Kidney (tissue), 13 donors: ENCODE measurements at regions not wholly inside any gene's neighbourhood (a gene's known extent, or its start where the extent isn't known, plus 50 kb on each side); places are given as distances from the start of the nearest gene placed in this dataset.

Source experiments
- DNase-seq, 5 donors: peaks; one replicate each; pipeline ENCODE4 v3.0.0-alpha.2; 2013 to 2020
- FAIRE-seq: peaks from 2 replicates; lab custom pipeline; 2012; peaks lifted over from hg19 to GRCh38; lab: Jason Lieb, UNC
- H3K27ac ChIP-seq, 2 donors: one replicate each; pipeline ENCODE4 v1.7.0; 2013; ENCODE audit warnings: low read depth in 2 of 2, low read length in 2 of 2, inconsistent platforms in 1 of 2
- H3K27me3 ChIP-seq: one replicate; pipeline ENCODE4 v1.7.1; 2013; ENCODE audit warnings: low read length, inconsistent platforms; ENCODE audit not compliant: control insufficient read depth, insufficient read depth
- H3K36me3 ChIP-seq, 3 donors: one replicate each; pipeline versions ENCODE4 v1.7.0 to v1.7.1; 2013; ENCODE audit warnings: low read length in 3 of 3, control low read depth in 1 of 3, inconsistent platforms in 1 of 3; ENCODE audit not compliant: insufficient read depth in 3 of 3, control insufficient read depth in 2 of 3
- H3K4me1 ChIP-seq, 3 donors: one replicate each; pipeline versions ENCODE4 v1.7.0 to v1.7.1; 2013; ENCODE audit warnings: low read length in 3 of 3, inconsistent platforms in 1 of 3, low read depth in 1 of 3; ENCODE audit not compliant: control insufficient read depth in 2 of 3, insufficient read depth in 2 of 3
- H3K4me3 ChIP-seq, 3 donors: one replicate each; pipeline versions ENCODE4 v1.7.0 to v1.8.1; 2013; ENCODE audit warnings: low read length in 3 of 3, control low read depth in 1 of 3, inconsistent platforms in 1 of 3
- H3K9ac ChIP-seq, 3 donors: one replicate each; pipeline versions ENCODE4 v1.7.0 to v1.7.1; 2013; ENCODE audit warnings: low read length in 3 of 3, control low read depth in 1 of 3, inconsistent platforms in 1 of 3
- H3K9me3 ChIP-seq, 3 donors: one replicate each; pipeline versions ENCODE4 v1.7.0 to v1.7.1; 2013; ENCODE audit warnings: low read length in 3 of 3, control low read depth in 1 of 3, inconsistent platforms in 1 of 3; ENCODE audit not compliant: control insufficient read depth in 2 of 3, insufficient read depth in 1 of 3
- intact Hi-C: fragments of 100-400 bp; cut with DNase I; formaldehyde crosslinking; loops from one replicate; pipeline ENCODE4 v1.11.1; 2022
- TF ChIP-seq, protein P1 (sequence below): IDR thresholded peaks from 3 replicates; pipeline ENCODE4 v1.5.1; 2012; ENCODE audit warnings: mild to moderate bottlenecking, moderate library complexity, borderline replicate concordance; ENCODE audit not compliant: insufficient read depth; ENCODE audit errors: extremely low read depth
- donor health status: control.
- donor health status: control.
- donor health status: control.
- donor health status: control.
- donor health status: control.
- donor health status: DM: yes; HTN: yes; CAD: no.
- donor health status: Normal renal cell carcinoma (clear cell type).

- TF ChIP-seq, protein P1, sequence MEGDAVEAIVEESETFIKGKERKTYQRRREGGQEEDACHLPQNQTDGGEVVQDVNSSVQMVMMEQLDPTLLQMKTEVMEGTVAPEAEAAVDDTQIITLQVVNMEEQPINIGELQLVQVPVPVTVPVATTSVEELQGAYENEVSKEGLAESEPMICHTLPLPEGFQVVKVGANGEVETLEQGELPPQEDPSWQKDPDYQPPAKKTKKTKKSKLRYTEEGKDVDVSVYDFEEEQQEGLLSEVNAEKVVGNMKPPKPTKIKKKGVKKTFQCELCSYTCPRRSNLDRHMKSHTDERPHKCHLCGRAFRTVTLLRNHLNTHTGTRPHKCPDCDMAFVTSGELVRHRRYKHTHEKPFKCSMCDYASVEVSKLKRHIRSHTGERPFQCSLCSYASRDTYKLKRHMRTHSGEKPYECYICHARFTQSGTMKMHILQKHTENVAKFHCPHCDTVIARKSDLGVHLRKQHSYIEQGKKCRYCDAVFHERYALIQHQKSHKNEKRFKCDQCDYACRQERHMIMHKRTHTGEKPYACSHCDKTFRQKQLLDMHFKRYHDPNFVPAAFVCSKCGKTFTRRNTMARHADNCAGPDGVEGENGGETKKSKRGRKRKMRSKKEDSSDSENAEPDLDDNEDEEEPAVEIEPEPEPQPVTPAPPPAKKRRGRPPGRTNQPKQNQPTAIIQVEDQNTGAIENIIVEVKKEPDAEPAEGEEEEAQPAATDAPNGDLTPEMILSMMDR: no peak
- Histone ChIP-seq H3K36me3 (no peaks in the 10 kb centered on the region), H3K9me3 (no peaks in the 10 kb centered on the region), H3K4me1 (no peaks in the 10 kb centered on the region), H3K27me3 (no peaks in the 10 kb centered on the region), H3K4me3 (no peak overlapping the region), H3K9ac (no peak overlapping the region), H3K27ac (no peak overlapping the region)
- DNase-seq (no peak), FAIRE-seq (no peak)
- intact Hi-C loops: no loop called here
These were observed 143.3 kb upstream of the KCNIP4 start for GRCh38 chr4:22091906-22092305.

DNA sequence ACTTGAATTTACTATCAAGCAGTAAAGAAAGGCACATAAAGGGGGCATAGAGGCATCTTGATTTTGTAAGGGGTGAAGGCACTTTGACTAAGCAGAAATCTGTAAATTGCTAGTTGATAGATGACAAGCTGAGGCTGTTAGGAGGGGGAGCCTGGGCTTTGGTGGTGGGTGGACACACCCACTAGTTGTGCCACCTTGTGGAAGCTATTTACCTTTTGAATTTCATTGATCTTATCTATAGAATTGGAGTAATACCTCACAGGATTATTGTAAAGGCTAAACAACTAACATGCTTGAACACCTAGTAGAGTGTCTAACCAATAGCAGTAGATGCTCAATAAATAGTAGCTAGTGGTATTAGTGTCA lies 142.8 kb upstream of the KCNIP4 start:
- Histone ChIP-seq H3K9me3 (no peaks in the 10 kb centered on the region), H3K4me1 (no peaks in the 10 kb centered on the region), H3K9ac (no peak overlapping the region), H3K27ac (no peak overlapping the region), H3K36me3 (no peaks in the 10 kb centered on the region), H3K27me3 (no peaks in the 10 kb centered on the region), H3K4me3 (no peak overlapping the region)
- DNase-seq (no peak), FAIRE-seq (no peak)
- TF ChIP-seq, protein P1: no peak
- intact Hi-C loops: no loop called here

DNA sequence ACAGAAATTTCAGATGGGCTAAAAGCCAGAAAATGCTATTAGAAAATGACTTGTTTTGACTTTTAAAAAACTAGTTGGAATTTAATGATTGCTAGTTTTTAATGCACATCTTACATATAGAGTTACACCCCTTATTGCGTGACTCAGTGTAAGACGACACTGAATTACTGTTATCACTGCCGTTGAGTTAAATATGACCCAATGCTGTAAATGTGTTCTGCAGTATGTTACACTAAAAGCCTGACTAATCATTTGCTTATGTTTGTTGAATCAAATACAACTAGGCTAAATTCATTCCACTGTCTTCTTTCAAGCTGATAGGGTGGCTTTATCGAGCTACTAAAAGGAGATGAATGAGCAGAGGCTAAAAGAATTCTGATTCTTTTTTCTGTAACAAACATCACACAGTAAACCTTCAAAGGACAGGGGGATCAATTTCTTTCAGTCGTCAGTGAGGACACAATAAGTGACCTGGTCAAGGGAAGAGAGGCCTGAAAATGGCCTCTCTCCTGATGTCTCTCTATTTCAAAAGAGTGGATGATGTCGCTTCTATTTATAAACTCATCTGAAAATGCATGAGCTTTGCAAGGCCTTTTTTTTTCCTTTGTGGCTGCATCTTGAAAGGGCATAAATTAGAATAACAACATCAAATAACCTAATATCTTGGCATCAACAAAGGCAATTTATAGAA lies 142.2 kb upstream of the KCNIP4 start:
- Histone ChIP-seq H3K27ac (no peak overlapping the region), H3K4me3 (no peak overlapping the region), H3K4me1 (no peaks in the 10 kb centered on the region), H3K9me3 (no peaks in the 10 kb centered on the region), H3K36me3 (no peaks in the 10 kb centered on the region), H3K27me3 (no peaks in the 10 kb centered on the region), H3K9ac (no peak overlapping the region)
- FAIRE-seq: no peak
- intact Hi-C loops: no loop called here
- TF ChIP-seq, protein P1: no peak
- peak in 1 of 5 donors; percentile 8 for DNase-seq

DNA sequence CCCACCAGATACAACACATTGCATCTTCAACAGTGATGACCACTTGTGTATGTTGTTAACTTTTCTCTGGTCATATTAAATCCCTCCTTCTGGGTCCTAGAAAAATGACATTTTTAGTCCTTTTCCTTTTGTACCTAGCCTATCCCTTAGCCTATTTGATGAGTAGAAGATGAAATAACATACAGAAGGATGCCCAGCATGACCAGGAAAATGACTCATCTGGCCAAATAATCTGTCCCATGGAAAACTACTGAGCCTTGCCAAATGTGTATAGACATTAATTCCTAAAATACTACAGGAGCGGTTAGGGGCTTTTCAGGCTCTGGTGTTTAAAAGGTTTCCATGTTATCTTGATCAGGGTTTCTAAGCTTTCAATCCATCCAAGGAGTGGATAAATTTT lies 129.0 kb upstream of the KCNIP4 start:
- Histone ChIP-seq H3K27me3 (no peaks in the 10 kb centered on the region), H3K27ac (no peak overlapping the region), H3K9ac (no peak overlapping the region), H3K9me3 (no peaks in the 10 kb centered on the region), H3K4me1 (no peaks in the 10 kb centered on the region), H3K4me3 (no peak overlapping the region), H3K36me3 (no peaks in the 10 kb centered on the region)
- no peak for DNase-seq
- no peak for FAIRE-seq
- TF ChIP-seq, protein P1: no peak
- intact Hi-C loops: no loop called here
